BE2C (cell line): ENCODE measurements at regions not wholly inside any gene's neighbourhood (a gene's known extent, or its start where the extent isn't known, plus 50 kb on each side); places are given as distances from the start of the nearest gene placed in this dataset.

Experiments used
- DNase-seq: peaks from one replicate; pipeline ENCODE4 v3.0.0-alpha.2; 2020
- H3K27me3 ChIP-seq: fragments of 250-450 bp; sonication (Bioruptor Pico); 2 replicates; pipeline ENCODE4 v1.5.1; 2020; ENCODE audit warnings: mild to moderate bottlenecking
- H3K36me3 ChIP-seq: fragments of 250-450 bp; sonication (Bioruptor Pico); 2 replicates; pipeline ENCODE4 v1.5.1; 2020; ENCODE audit warnings: mild to moderate bottlenecking
- H3K4me1 ChIP-seq: fragments of 250-450 bp; sonication (Bioruptor Pico); 2 replicates; pipeline ENCODE4 v1.5.1; 2020
- H3K4me3 ChIP-seq: 2 replicates; pipeline ENCODE4 v1.5.1; 2011; ENCODE audit warnings: low read depth, low read length
- H3K9me3 ChIP-seq: fragments of 250-450 bp; sonication (Bioruptor Pico); 2 replicates; pipeline ENCODE4 v1.5.1; 2020
- CTCF ChIP-seq: IDR thresholded peaks from 2 replicates; pipeline ENCODE4 v1.5.1; 2012; ENCODE audit warnings: mild to moderate bottlenecking, low read depth, low read length

DNA sequence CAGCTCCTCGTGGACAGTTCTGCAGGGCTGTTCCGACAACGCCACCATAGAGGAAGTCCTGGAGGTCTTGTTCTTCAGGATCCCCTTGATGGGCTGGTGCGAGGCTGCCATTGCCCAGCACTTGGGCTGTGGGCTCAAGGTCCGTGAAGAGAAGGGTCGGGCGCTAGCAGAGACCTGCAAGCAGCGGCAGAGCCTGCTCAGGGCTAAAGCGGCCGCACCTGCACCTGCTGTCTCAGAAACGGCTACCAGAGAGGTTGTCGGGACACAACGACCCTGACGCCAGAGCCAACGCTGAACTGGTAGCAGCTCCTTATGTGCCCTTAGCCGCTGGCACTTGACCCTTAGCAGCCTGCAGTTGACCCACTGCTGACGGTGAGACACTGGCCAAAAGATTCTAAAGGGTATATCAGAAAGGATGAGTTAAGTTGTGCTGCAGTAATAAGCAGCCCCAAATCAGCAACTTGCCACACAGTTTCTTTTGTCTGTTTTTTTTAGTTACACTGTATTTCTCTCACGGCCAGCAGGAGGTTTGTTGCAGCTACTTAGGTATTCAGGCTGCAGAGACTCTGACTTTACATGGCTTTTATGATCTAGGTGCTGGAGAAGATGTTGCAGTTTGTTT, 55.5 kb upstream of the ST6GAL2 start:
- no peaks in the 10 kb centered on the region for H3K9me3 ChIP-seq
- H3K27me3 ChIP-seq: no peaks in the 10 kb centered on the region
- H3K36me3 ChIP-seq: no peaks in the 10 kb centered on the region
- H3K4me1 ChIP-seq: no peaks in the 10 kb centered on the region
- TF ChIP-seq CTCF: no peak
- no peak overlapping the region for H3K4me3 ChIP-seq
- DNase-seq: no peak

GRCh38 chr2:106943468-106944200, 57.7 kb upstream of the ST6GAL2 start:
- Histone ChIP-seq H3K4me1 (no peaks in the 10 kb centered on the region), H3K9me3 (no peaks in the 10 kb centered on the region), H3K36me3 (no peaks in the 10 kb centered on the region), H3K4me3 (no peak overlapping the region), H3K27me3 (no peaks in the 10 kb centered on the region)
- no peak for DNase-seq
- TF ChIP-seq CTCF: no peak

GRCh38 chr2:106944215-106944614, 58.2 kb upstream of the ST6GAL2 start:
- no peak for DNase-seq
- Histone ChIP-seq H3K27me3 (no peaks in the 10 kb centered on the region), H3K4me3 (no peak overlapping the region), H3K36me3 (no peaks in the 10 kb centered on the region), H3K4me1 (no peaks in the 10 kb centered on the region), H3K9me3 (no peaks in the 10 kb centered on the region)
- no peak for TF ChIP-seq CTCF

DNA sequence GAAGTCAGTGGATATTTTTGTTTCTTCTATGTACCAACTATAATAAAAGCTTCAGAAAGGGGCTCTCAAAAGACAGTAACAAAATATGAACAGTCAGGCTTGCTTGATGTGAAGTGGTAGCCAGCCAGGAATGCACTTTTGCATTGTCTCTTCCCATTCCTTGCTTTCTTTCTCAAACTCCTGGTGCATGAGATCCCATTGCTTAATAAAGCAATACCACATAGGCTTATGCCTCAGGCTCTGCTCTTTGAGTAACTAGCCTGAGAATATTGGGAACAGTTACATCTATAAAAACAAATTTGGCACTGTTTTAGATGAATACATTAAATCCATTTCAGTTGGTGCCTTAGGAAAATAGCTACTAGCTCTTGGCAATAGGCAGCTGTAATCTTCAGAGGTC, 62.6 kb upstream of the ST6GAL2 start:
- Histone ChIP-seq H3K36me3 (no peaks in the 10 kb centered on the region), H3K4me1 (no peaks in the 10 kb centered on the region), H3K27me3 (no peaks in the 10 kb centered on the region), H3K4me3 (no peak overlapping the region), H3K9me3 (no peaks in the 10 kb centered on the region)
- no peak for DNase-seq
- no peak for TF ChIP-seq CTCF

DNA sequence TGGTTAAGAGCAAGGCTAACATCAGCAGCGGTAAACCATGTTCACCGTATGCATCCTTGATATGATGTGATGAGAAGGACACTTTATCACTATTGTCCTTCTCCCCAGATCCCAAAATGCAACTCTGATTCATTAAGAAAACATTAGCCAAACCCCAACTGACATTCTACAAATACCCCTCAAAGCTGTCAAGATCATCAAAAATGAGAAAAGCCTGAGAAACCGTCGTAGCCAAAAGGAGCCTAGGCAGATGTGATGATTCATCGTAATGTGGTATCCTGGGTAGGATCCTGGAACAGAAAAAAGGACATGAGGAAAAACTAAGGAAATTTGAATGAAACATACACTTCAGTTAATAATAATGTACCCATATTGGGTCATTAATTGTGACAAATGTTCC, 67.3 kb upstream of the ST6GAL2 start:
- Histone ChIP-seq H3K9me3 (no peaks in the 10 kb centered on the region), H3K4me3 (no peak overlapping the region), H3K36me3 (no peaks in the 10 kb centered on the region), H3K27me3 (no peaks in the 10 kb centered on the region), H3K4me1 (no peaks in the 10 kb centered on the region)
- DNase-seq: no peak
- TF ChIP-seq CTCF: no peak

DNA sequence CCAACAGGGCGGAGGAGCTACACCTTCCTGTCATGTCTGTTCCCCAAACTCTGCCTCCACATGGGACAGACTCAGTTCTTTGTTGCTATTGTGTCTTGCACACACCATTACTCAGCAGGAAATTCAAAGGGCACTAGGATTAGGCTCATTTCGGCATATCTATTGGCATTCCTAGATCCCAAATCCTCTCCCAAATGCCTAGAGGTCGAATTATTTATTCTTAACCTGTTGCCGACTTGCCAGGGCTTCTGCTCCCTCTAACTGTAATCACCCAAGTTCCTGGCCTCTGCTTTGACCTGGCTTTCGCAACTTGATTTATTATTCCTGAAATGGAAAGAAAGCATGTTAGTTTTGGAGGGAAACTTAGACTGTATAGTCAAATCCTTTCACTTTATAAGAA, 67.8 kb upstream of the ST6GAL2 start:
- H3K36me3 ChIP-seq: no peaks in the 10 kb centered on the region
- TF ChIP-seq CTCF: no peak
- no peak for DNase-seq
- H3K27me3 ChIP-seq: no peaks in the 10 kb centered on the region
- H3K9me3 ChIP-seq: no peaks in the 10 kb centered on the region
- no peaks in the 10 kb centered on the region for H3K4me1 ChIP-seq
- H3K4me3 ChIP-seq: no peak overlapping the region
